ENCODE measurements at regions not wholly inside any gene's neighbourhood (a gene's known extent, or its start where the extent isn't known, plus 50 kb on each side); places are given as distances from the start of the nearest gene placed in this dataset.
"Not testable (repeated sequence)": the region's sequence is repeated elsewhere in the genome, so short reads cannot be mapped to it uniquely, and the experiment has no call there.

DNA sequence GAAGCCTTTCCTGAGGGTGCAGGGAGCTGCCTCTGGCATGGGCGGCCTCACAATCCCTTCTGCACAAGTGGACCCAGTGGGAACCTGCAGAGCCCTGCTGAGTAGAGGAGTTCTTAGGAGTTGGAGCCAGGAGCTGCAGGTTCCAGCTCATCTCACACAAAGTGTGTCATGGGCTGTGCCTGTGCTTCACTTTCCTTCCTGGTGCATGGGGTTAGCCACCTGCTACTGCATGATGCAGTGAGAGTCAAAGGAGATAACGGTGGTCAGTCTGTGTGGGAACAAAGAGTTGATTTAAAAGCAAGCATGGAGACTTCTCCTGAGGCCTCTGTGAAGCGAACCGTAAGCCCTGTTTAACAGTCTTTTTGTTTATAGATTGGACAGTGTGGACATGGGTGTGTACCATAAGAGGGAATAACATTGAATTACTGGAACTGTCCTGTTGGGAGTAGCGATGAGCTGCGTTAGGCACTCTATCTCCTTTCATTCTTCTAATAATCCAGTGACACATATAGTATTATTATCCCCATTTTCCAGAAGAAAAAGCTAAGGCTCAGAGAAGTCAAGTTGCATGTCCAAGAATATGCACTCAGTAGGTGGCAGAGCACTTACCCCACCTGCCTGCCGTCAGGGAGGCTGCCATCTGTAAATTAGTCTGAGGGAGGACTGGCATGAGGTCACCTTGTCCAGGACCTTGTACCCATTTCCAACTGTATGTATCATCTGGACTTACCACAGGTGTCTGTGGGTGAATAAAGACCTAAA, 68.7 kb upstream of the PRR23C start:
- ChIA-PET POLR2A (no interaction called here), RAD21 (ENCODE audit: unreplicated experiment) (interaction anchor here (1.0 to 1.5 kb wide), 2 partner anchors 212 to 216 kb away, joined by 3 to 5 read pairs; no protein-coding TSS in a partner anchor), CTCF (interaction anchor here (1.0 to 4.4 kb wide), 5 partner anchors 12 to 217 kb away, joined by 3 to 51 read pairs (median 6); no protein-coding TSS in a partner anchor), SMC1A (ENCODE audit: uncharacterized antibody, unreplicated experiment) (no interaction called here)
- DNase-seq (ENCODE audit: low read depth, low spot score) (no peak), FAIRE-seq (no peak), ATAC-seq (peak; percentile 19)
- H2AFZ ChIP-seq (ENCODE audit: control insufficient read depth, low read depth, low read length) = no peak overlapping the region
- H4K20me1 ChIP-seq (ENCODE audit: control insufficient read depth, insufficient read depth) = no peaks in the 10 kb centered on the region
- 62% methylated on average over 7 of the region's 7 CpGs for WGBS (ENCODE audit: insufficient coverage, insufficient replicate concordance, low lambda C conversion rate, missing lambda C conversion rate)
- TF ChIP-seq, protein P1, sequence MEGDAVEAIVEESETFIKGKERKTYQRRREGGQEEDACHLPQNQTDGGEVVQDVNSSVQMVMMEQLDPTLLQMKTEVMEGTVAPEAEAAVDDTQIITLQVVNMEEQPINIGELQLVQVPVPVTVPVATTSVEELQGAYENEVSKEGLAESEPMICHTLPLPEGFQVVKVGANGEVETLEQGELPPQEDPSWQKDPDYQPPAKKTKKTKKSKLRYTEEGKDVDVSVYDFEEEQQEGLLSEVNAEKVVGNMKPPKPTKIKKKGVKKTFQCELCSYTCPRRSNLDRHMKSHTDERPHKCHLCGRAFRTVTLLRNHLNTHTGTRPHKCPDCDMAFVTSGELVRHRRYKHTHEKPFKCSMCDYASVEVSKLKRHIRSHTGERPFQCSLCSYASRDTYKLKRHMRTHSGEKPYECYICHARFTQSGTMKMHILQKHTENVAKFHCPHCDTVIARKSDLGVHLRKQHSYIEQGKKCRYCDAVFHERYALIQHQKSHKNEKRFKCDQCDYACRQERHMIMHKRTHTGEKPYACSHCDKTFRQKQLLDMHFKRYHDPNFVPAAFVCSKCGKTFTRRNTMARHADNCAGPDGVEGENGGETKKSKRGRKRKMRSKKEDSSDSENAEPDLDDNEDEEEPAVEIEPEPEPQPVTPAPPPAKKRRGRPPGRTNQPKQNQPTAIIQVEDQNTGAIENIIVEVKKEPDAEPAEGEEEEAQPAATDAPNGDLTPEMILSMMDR (IDR thresholded peaks at IDR 0.05 in 2 of 3, conservative IDR thresholded peaks at IDR 0.05 in 1 of 3; ENCODE audit: control insufficient read depth in 2 of 3, extremely low read depth in 1 of 3, insufficient read depth in 1 of 3, low read depth in 3 of 3, low read length in 3 of 3) = 0 out of 6 replicates have a peak, but pooled peaks of 1 of the 3 experiments have one; percentile 7
- TF ChIP-seq WRNIP1 (IDR thresholded peaks at IDR 0.05; ENCODE audit: borderline replicate concordance, low read depth, low read length) = no peak
- H3K27ac ChIP-seq (ENCODE audit: control insufficient read depth, insufficient read depth) = no peak overlapping the region
- no peaks in the 10 kb centered on the region for H3K27me3 ChIP-seq (replicated peaks in 1 of 2; ENCODE audit: control insufficient read depth in 2 of 2, insufficient read depth in 2 of 2, low read length in 1 of 2)
- H3K79me2 ChIP-seq (ENCODE audit: control insufficient read depth, insufficient read depth, low read length) = no peaks in the 10 kb centered on the region
- no peak overlapping the region for H3K4me3 ChIP-seq
- no peak overlapping the region for H3K9ac ChIP-seq (ENCODE audit: control insufficient read depth, insufficient read depth, low read length)
- no peaks in the 10 kb centered on the region for H3K9me3 ChIP-seq (replicated peaks; ENCODE audit: control insufficient read depth, insufficient read depth, low read length)
- in situ Hi-C loops (cut with MboI) = no loop called here
- intact Hi-C loops (cut with micrococcal nuclease; ENCODE audit: unreplicated experiment) = loop anchor here (2.0 to 5.0 kb wide), 2 partner anchors 89 to 215 kb away; no protein-coding TSS in a partner anchor
- no TSS peak for BruUV-seq (replicated peaks)
- H3K4me1 ChIP-seq (ENCODE audit: control insufficient read depth, insufficient read depth, low read length) = peaks cover 5% of the 10 kb centered on the region; the same call in 1 of the 2 replicates
- no peak overlapping the region for H3K4me2 ChIP-seq (ENCODE audit: control insufficient read depth, insufficient read depth)
- no peaks in the 10 kb centered on the region for H3K36me3 ChIP-seq (ENCODE audit: control insufficient read depth in 2 of 2, insufficient read depth in 2 of 2, low read length in 1 of 2)

GRCh38 chr3:139113993-139114375, 69.3 kb upstream of the PRR23C start:
- H3K27me3 ChIP-seq (replicated peaks in 1 of 2; ENCODE audit: control insufficient read depth in 2 of 2, insufficient read depth in 2 of 2, low read length in 1 of 2) = no peaks in the 10 kb centered on the region
- no peak for FAIRE-seq
- ChIA-PET SMC1A (ENCODE audit: uncharacterized antibody, unreplicated experiment) (no interaction called here), CTCF (interaction anchor here (1.0 to 4.4 kb wide), 2 partner anchors 136 to 216 kb away, joined by 3 to 51 read pairs; no protein-coding TSS in a partner anchor), POLR2A (no interaction called here), RAD21 (ENCODE audit: unreplicated experiment) (interaction anchor here (1.0 to 1.5 kb wide), 2 partner anchors 211 to 215 kb away, joined by 3 to 5 read pairs; no protein-coding TSS in a partner anchor)
- no peak for DNase-seq (ENCODE audit: low read depth, low spot score)
- no peak for TF ChIP-seq EP300 (IDR thresholded peaks at IDR 0.05; ENCODE audit: borderline replicate concordance in 1 of 2, control insufficient read depth in 1 of 2, low read depth in 2 of 2, low read length in 2 of 2)
- TF ChIP-seq BCL11A (IDR thresholded peaks at IDR 0.05; ENCODE audit: low read depth, low read length) = no peak
- no peak for TF ChIP-seq GABPA (IDR thresholded peaks at IDR 0.05; ENCODE audit: low read depth)
- TF ChIP-seq DPF2 (IDR thresholded peaks at IDR 0.05) = no peak
- TF ChIP-seq ZNF207 (IDR thresholded peaks at IDR 0.05; ENCODE audit: borderline replicate concordance) = no peak
- 86% methylated on average over 4 of the region's 4 CpGs for WGBS (ENCODE audit: insufficient coverage, insufficient replicate concordance, low lambda C conversion rate, missing lambda C conversion rate)
- H3K9me3 ChIP-seq (replicated peaks; ENCODE audit: control insufficient read depth, insufficient read depth, low read length) = no peaks in the 10 kb centered on the region
- H3K9ac ChIP-seq (ENCODE audit: control insufficient read depth, insufficient read depth, low read length) = no peak overlapping the region
- no peak overlapping the region for H2AFZ ChIP-seq (ENCODE audit: control insufficient read depth, low read depth, low read length)
- peaks cover 5% of the 10 kb centered on the region; the same call in 1 of the 2 replicates for H3K4me1 ChIP-seq (ENCODE audit: control insufficient read depth, insufficient read depth, low read length)
- no peaks in the 10 kb centered on the region for H4K20me1 ChIP-seq (ENCODE audit: control insufficient read depth, insufficient read depth)
- H3K4me2 ChIP-seq (ENCODE audit: control insufficient read depth, insufficient read depth) = no peak overlapping the region
- ATAC-seq = no peak
- in situ Hi-C loops (cut with MboI) (no loop called here), intact Hi-C loops (cut with micrococcal nuclease; ENCODE audit: unreplicated experiment) (loop anchor here (2.0 to 5.0 kb wide), 2 partner anchors 88 to 215 kb away; no protein-coding TSS in a partner anchor)
- no peak overlapping the region for H3K4me3 ChIP-seq
- no TSS peak for BruUV-seq (replicated peaks)
- no peaks in the 10 kb centered on the region for H3K36me3 ChIP-seq (ENCODE audit: control insufficient read depth in 2 of 2, insufficient read depth in 2 of 2, low read length in 1 of 2)
- H3K27ac ChIP-seq (ENCODE audit: control insufficient read depth, insufficient read depth) = no peak overlapping the region
- no peaks in the 10 kb centered on the region for H3K79me2 ChIP-seq (ENCODE audit: control insufficient read depth, insufficient read depth, low read length)

- FAIRE-seq; in situ Hi-C loops (cut with MboI); H4K20me1 ChIP-seq (ENCODE audit: control insufficient read depth, insufficient read depth); ATAC-seq; POLR2A ChIA-PET; CTCF ChIA-PET; H3K4me2 ChIP-seq (ENCODE audit: control insufficient read depth, insufficient read depth); DNase-seq (ENCODE audit: low read depth, low spot score); intact Hi-C loops (cut with micrococcal nuclease; ENCODE audit: unreplicated experiment); H3K27ac ChIP-seq (ENCODE audit: control insufficient read depth, insufficient read depth); H3K9me3 ChIP-seq (replicated peaks; ENCODE audit: control insufficient read depth, insufficient read depth, low read length); H3K4me3 ChIP-seq; H3K27me3 ChIP-seq (replicated peaks in 1 of 2; ENCODE audit: control insufficient read depth in 2 of 2, insufficient read depth in 2 of 2, low read length in 1 of 2); H3K36me3 ChIP-seq (ENCODE audit: control insufficient read depth in 2 of 2, insufficient read depth in 2 of 2, low read length in 1 of 2); H3K9ac ChIP-seq (ENCODE audit: control insufficient read depth, insufficient read depth, low read length); H3K79me2 ChIP-seq (ENCODE audit: control insufficient read depth, insufficient read depth, low read length); RAD21 ChIA-PET (ENCODE audit: unreplicated experiment); H3K4me1 ChIP-seq (ENCODE audit: control insufficient read depth, insufficient read depth, low read length); BruUV-seq (replicated peaks); H2AFZ ChIP-seq (ENCODE audit: control insufficient read depth, low read depth, low read length); SMC1A ChIA-PET (ENCODE audit: uncharacterized antibody, unreplicated experiment): not testable (repeated sequence)
- 83% methylated on average over 7 of the region's 7 CpGs for WGBS (ENCODE audit: insufficient coverage, insufficient replicate concordance, low lambda C conversion rate, missing lambda C conversion rate)
These were observed 71.9 kb upstream of the PRR23C start for GRCh38 chr3:139116631-139117030.

Data from GM12878 (cell line).